ENCODE measurements at regions not wholly inside any gene's neighbourhood (a gene's known extent, or its start where the extent isn't known, plus 50 kb on each side); places are given as distances from the start of the nearest gene placed in this dataset.
A peak's percentile ranks its signal among the peaks of the same experiment; 100 is the strongest.

DNA sequence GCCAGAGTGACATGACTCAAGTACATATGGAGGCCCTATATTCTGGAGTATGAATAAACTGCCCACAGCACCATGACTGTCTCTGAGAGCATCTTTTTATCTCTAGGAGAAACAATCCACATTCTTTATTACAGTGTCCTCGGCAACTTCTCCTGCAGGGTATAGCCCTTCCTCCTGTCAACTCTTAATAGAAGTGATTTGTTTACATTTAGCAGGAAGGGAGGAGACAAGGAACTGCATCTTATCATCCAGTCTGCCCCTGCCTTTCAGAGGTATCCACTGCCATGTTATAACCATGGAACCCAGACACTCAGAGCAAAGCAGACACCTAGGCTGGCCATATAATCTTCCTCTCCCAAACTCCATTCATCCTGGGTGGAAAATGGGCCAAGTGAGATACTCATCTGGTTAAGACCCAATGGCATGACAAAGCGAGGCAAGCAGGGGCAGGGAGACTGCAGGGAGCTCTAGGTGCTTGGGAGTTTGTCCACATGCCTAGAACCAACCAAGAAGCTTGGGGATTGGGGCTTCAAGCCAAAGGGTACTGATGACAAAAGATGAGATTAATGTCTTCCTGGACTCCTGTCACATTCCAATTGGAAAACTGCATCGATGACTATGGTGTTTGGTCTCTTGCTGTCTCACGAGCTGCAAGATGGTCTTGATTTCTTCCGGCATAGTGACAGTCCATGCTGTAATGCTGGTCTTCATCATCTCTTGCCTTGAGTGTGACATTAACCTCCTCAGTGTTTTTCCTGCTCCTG is 620.5 kb upstream of the KLF4 start:
- DNase-seq (ENCODE audit: low read depth, low spot score): no peak
- no peak overlapping the region for H3K27ac ChIP-seq

DNA sequence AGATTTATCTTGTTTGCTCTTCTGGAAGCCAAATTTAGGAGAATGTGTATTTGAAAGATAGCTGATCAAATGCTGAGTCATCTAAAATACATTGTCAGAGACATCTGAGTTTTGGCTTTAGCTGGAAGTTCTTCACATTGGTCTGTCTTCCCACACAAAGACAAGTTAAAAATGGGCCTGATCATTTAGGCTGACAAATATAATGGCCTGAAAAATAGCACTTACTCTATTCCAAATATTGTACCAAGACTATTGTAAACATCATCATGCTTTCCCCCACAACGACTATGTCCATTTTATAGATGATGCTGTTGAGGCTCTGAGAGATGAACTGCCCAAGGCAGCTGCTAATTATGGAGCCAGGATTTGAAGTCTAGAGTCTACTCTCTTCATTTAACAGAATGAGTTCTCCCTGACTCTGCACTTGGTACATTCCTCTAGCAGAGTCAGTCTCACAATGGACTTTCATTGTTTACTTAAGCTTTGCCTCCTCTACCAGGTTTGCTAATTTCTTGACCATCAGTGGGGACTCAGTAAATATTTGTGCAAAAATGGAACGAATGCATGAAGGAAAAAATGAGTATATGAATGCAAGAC is 619.4 kb upstream of the KLF4 start:
- DNase-seq (ENCODE audit: low read depth, low spot score): no peak
- H3K27ac ChIP-seq: no peak overlapping the region

- no peak overlapping the region for H3K27ac ChIP-seq
- DNase-seq (ENCODE audit: low read depth, low spot score): no peak
Measured at GRCh38 chr9:108108280-108108851, 618.8 kb upstream of the KLF4 start.

- H3K27ac ChIP-seq: no peak overlapping the region
- DNase-seq (ENCODE audit: low read depth, low spot score): no peak
Measured at GRCh38 chr9:108105885-108106284, 616.3 kb upstream of the KLF4 start.

DNA sequence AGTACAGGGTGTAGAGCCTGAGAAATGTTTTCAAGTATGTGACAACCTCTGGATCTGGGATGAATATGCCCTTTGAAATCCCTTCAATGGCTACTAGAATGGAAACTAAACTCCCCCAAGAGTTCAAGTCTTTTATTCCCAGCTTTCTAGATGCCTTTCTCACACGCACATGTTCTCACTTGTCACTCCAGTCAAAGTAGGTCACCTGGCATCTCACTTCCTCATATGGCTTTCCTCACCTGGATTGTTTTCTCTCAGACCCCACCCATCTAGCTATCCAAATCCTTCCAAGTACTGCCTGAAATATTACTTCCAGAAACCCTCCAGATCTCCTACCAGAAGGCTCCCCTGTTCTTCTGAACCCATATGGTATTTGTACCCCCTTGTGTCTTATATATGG is 615.4 kb upstream of the KLF4 start:
- H3K27ac ChIP-seq: no peak overlapping the region
- DNase-seq (ENCODE audit: low read depth, low spot score): no peak

DNA sequence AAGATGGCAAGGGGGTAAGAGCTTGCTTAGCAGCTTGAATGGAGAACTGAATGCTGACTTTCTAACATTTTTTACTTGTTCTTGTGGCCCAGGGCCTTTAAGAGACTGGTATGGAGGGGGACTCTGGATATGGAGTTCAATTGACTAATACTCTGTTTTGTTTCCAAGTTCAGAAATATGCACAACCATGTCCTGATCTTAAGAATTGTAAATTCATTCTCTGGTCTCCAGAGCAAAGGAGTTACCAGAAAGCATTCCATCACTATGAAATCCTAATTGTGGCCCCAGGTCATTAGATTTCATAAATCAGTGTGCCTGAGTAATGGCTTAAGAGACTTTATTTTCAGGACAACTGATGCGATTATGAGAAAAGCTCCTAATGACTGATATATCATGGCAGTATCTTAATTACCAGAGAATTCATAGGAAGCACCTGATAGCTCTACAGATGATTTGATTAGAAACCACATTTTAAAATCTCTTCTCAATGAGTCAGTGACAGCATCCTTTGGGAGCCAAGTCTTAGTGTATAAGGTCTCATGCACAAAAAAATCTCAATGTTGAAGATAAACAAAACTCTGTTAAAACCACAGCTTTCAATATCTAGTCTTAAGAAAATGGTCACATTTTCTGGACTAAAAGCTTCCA is 613.6 kb upstream of the KLF4 start:
- no peak for DNase-seq (ENCODE audit: low read depth, low spot score)
- H3K27ac ChIP-seq: no peak overlapping the region

DNA sequence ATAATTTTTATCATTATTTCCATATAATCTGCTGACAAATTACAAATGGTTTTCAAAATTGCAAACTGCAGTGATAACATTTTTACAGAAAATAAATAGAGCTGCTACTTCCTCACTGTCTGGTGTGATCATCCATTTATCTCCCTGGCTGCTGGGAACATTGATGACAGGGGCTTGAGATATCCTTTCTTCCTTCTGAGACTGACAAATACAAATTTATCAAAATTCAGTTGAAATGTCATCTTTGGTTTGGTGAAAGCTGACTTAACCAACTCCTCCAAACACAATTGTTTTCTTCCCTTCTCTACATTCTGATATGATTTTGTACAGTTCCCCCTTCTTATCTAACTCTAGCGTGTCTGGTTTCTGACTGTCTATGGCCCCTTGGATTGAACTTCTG is 611.8 kb upstream of the KLF4 start:
- DNase-seq (ENCODE audit: low read depth, low spot score): no peak
- no peak overlapping the region for H3K27ac ChIP-seq

DNA sequence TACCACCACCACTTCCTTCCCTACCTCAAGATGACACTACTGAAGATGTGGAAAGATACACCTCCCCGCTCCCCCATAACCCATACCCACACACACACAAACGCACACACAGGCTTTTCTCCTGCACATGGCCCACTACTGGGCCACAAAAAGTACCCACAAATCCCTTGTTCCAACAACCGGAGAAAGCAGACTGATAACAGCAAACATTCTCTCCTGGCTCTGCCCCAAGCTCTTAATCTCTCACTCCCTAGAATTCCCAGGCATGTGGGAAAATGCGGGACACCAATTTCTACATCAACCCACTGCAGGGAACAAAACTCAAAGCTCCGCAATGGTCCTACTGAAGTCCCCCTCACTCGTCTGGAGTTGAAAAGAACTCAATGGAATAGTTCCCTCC is 611.0 kb upstream of the KLF4 start:
- H3K27ac ChIP-seq: peak overlapping the region; percentile 23
- no peak for DNase-seq (ENCODE audit: low read depth, low spot score)

GRCh38 chr9:108099854-108100253 is 610.3 kb upstream of the KLF4 start:
- H3K27ac ChIP-seq: peak overlapping the region; percentile 23
- DNase-seq (ENCODE audit: low read depth, low spot score): no peak

GRCh38 chr9:108095496-108095895 is 605.9 kb upstream of the KLF4 start:
- DNase-seq (ENCODE audit: low read depth, low spot score): no peak
- no peak overlapping the region for H3K27ac ChIP-seq

- DNase-seq (ENCODE audit: low read depth, low spot score): no peak
- peak overlapping the region; percentile 71 for H3K27ac ChIP-seq
Measured at GRCh38 chr9:108094676-108094993, 605.1 kb upstream of the KLF4 start.

GRCh38 chr9:108093773-108094675 is 604.5 kb upstream of the KLF4 start:
- DNase-seq (ENCODE audit: low read depth, low spot score): peak; percentile 75
- peak overlapping the region; percentile 71 for H3K27ac ChIP-seq

DNA sequence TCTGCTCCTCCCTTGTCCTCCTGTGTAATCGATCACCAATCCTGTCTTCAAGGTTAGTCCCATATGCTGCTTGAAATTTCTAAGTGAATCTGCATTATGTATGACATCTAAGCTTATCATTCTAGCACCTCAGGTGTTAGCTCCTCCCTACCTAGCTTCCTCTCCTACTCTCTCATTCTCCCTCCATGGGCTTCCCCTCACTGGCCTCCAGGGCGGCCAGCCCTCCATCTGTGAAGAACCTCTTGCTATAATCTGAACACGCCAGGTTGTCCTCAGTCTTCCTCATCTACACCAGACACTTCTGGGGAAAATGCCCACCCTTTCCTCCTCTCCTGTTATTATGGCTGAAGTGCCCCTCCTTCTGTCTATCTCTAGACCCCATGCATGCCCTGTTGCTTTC is 599.3 kb upstream of the KLF4 start:
- no peak for DNase-seq (ENCODE audit: low read depth, low spot score)
- no peak overlapping the region for H3K27ac ChIP-seq

DNA sequence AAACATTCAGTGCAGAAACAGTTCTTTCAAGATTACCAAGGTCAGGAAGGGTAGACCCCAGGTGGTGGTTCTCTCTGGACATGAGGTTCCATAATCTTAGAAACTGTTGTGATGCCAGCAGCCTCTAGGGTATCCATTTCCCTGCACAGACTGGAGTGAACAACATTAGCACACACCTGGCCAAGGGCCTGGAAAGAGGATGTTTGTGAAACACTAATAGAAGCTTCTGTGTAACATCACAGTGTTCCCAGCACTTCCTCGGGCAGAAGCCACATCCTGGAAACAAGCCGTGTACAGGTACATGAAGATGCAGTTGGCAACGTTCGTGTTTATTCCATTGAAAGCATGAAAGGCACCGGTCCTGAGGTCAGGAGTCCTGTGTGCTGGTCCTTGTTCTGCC is 598.2 kb upstream of the KLF4 start:
- H3K27ac ChIP-seq: no peak overlapping the region
- no peak for DNase-seq (ENCODE audit: low read depth, low spot score)

GRCh38 chr9:108086624-108087023 is 597.1 kb upstream of the KLF4 start:
- H3K27ac ChIP-seq: no peak overlapping the region
- DNase-seq (ENCODE audit: low read depth, low spot score): no peak

- DNase-seq (ENCODE audit: low read depth, low spot score): no peak
- H3K27ac ChIP-seq: no peak overlapping the region
Measured at GRCh38 chr9:108085294-108085693, 595.7 kb upstream of the KLF4 start.

DNA sequence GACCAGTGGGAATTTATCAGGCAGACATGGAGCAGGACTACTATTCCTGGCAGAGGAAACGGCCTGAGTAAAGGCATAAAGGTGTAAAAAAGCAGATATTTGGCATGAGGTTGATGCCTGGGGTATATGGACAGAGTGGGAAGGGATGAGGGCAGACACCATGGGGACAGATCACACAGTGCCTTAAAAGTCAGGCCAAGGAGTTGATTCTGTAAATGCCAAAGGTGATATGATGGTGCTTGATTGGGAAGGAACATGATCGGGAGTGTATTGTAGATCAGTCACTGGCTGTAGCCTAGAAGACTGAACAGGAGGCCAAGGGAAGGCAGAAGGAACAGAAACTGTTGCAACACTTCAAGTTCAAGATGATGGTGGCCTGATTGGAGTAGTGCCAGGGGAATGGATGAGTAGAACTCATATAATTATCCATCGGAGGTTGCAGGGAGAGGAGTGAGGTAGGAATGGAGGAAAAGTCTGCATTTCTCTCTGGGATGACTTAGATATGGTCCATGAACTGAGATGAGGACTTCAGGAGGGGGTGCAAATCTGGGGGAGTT is 594.3 kb upstream of the KLF4 start:
- no peak for DNase-seq (ENCODE audit: low read depth, low spot score)
- no peak overlapping the region for H3K27ac ChIP-seq

DNA sequence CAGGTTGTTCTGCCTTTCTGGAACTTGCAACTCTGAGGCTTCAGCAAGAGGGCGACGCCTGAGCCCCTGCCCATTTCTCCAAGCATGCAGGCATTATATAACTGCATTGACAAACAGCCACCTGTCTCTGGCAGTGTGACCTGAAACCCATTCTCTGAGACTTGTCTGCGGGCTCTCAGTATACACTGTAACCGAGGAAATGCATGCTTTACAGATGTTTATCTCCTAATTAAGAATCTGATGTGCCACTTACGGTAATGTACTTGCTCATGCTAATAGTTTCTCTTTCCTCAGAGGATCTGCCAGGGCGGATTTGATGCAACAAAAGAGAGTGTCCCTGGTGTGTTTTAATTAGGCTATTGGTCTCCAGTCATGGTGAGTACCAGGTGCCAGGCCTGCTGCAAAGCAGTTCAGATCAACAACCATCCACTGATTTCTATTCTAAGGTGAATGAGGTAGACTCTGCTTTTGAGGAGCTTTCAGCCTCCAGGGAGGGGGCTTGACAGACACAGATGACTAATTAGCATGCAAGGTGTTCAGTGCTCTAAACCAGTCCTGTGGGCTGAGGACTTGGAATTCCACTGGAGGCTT is 593.7 kb upstream of the KLF4 start:
- DNase-seq (ENCODE audit: low read depth, low spot score): no peak
- no peak overlapping the region for H3K27ac ChIP-seq

DNA sequence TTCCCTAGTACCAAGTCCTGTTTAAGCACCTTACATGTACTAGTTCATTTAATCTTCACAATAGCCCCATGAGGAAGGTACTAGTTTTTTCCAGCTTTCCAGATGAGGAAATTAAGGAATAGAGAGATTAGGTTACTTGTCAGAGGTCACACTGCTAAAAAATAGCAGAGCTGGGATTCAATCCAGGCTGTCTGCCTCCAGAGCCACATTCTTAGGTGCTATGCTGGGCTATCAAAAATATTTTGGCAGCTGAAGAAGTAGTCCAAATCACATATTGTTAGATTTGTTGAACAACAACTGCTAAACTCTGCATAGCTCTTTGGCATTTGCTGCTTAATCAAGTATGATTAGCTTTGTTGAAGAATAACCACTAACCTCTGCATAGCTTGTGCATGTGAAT is 591.5 kb upstream of the KLF4 start:
- no peak for DNase-seq (ENCODE audit: low read depth, low spot score)
- no peak overlapping the region for H3K27ac ChIP-seq

DNA sequence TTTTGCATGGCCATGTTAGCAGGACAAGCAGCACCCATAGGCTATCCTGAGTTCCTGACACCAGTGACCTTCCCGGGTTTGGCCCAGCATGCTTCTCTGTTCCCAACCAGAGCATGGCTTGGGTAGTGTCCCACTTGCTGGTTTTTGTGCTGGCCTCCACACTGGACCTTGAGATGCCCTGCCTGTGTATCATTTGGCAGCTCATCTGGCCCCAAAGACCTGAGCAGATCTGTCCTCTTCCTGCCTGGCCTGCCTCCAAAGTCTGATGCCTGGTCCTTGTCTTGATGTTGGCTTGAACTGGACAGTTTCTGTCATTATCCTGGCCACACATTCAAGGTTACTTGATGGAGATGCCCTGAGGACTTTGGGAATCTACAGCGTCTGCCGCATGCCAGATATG is 590.7 kb upstream of the KLF4 start:
- no peak overlapping the region for H3K27ac ChIP-seq

More for the DNA sequence above, 590.7 kb upstream of the KLF4 start:
- DNase-seq (ENCODE audit: low read depth, low spot score): no peak

All from epithelial cell of prostate (primary cell).